PFSK-1 (cell line): ENCODE measurements at regions not wholly inside any gene's neighbourhood (a gene's known extent, or its start where the extent isn't known, plus 50 kb on each side); places are given as distances from the start of the nearest gene placed in this dataset.

Experiments used
- FOXP2 ChIP-seq: optimal IDR thresholded peaks from 2 replicates; pipeline ENCODE3; 2011; ENCODE audit warnings: borderline replicate concordance, control low read depth, inconsistent platforms; ENCODE audit not compliant: insufficient read depth; ENCODE audit errors: extremely low read length, extremely low read depth
- POLR2AphosphoS5 ChIP-seq: IDR thresholded peaks from 2 replicates; pipeline ENCODE4 v1.6.1; 2012; ENCODE audit warnings: low read depth, mild to moderate bottlenecking, control low read depth, low read length, moderate library complexity
- SIN3A ChIP-seq: IDR thresholded peaks from 2 replicates; pipeline ENCODE4 v1.6.1; 2012; ENCODE audit warnings: mild to moderate bottlenecking, low read length, moderate library complexity, borderline replicate concordance; ENCODE audit not compliant: insufficient read depth
- TAF1 ChIP-seq: IDR thresholded peaks from 2 replicates; pipeline ENCODE4 v1.6.1; 2012; ENCODE audit warnings: low read length, control low read depth, borderline replicate concordance; ENCODE audit not compliant: insufficient read depth
- TF ChIP-seq, protein P1 (sequence below), 2 experiments: IDR thresholded peaks; 2 replicates each; pipeline versions ENCODE4 v1.6.1 to v1.8.0; 2011 to 2012; ENCODE audit warnings: low read depth in 2 of 2, low read length in 2 of 2, control low read depth in 1 of 2, inconsistent platforms in 1 of 2, mild to moderate bottlenecking in 1 of 2, moderate library complexity in 1 of 2; ENCODE audit not compliant: insufficient read depth in 1 of 2

DNA sequence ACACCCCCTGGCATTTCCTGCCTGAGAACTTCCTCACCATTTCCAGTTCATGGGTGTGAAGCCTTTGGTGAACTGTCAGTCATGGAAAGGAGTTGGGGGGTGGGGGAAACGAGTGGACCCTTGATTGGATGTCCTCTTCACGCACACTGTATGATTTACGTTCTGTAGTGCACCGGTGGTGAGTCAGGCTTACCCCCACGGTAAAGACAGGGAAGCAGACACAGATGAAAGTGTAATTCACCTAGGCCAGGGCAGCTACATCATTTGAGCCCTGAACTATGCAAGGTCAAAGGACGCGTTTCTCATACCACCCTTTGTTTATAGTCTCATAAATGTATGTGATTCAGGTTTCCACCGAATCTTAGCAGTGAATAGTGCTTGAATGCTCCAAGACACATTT lies 628.3 kb upstream of the PFKP start:
- TF ChIP-seq TAF1, result no peak
- TF ChIP-seq POLR2AphosphoS5, result no peak

DNA sequence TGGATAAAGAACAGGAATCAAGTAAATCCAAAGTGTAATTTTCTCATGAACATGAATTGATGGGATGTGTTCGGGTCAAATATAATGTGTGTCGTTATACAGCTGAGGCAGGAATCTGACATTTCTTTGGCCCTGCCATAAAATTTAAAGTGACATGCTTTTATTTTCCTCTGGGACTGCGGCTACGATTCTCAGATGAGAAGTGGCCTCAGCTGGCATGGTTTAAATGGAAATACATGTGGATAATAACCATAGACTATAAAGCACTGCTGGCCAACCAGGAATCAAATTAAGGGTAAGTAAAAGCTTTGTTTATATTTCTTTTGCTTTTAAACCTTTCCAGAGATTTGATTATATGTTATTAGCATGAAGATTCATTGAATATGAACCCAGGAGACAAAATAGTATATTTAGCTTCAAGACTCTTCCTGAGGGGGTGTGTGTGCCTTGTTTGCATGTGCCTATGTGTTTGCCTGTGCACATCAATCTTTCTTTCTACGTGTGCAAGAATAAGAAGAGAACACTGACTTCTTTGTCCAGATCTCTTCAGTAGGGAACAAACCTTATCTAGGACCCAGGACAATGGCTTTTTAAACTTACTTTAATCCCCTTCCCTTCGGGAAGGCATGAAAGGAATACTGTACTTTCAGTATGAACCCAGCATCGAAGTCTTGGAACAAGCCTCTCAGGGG lies 629.0 kb upstream of the PFKP start:
- TF ChIP-seq FOXP2 (no peak), TAF1 (no peak), POLR2AphosphoS5 (no peak), SIN3A (no peak)
- TF ChIP-seq, protein P1, sequence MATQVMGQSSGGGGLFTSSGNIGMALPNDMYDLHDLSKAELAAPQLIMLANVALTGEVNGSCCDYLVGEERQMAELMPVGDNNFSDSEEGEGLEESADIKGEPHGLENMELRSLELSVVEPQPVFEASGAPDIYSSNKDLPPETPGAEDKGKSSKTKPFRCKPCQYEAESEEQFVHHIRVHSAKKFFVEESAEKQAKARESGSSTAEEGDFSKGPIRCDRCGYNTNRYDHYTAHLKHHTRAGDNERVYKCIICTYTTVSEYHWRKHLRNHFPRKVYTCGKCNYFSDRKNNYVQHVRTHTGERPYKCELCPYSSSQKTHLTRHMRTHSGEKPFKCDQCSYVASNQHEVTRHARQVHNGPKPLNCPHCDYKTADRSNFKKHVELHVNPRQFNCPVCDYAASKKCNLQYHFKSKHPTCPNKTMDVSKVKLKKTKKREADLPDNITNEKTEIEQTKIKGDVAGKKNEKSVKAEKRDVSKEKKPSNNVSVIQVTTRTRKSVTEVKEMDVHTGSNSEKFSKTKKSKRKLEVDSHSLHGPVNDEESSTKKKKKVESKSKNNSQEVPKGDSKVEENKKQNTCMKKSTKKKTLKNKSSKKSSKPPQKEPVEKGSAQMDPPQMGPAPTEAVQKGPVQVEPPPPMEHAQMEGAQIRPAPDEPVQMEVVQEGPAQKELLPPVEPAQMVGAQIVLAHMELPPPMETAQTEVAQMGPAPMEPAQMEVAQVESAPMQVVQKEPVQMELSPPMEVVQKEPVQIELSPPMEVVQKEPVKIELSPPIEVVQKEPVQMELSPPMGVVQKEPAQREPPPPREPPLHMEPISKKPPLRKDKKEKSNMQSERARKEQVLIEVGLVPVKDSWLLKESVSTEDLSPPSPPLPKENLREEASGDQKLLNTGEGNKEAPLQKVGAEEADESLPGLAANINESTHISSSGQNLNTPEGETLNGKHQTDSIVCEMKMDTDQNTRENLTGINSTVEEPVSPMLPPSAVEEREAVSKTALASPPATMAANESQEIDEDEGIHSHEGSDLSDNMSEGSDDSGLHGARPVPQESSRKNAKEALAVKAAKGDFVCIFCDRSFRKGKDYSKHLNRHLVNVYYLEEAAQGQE (IDR thresholded peaks at IDR 0.05; ENCODE audit: insufficient read depth in 1 of 2, low read depth in 2 of 2, low read length in 2 of 2), result no peak

DNA sequence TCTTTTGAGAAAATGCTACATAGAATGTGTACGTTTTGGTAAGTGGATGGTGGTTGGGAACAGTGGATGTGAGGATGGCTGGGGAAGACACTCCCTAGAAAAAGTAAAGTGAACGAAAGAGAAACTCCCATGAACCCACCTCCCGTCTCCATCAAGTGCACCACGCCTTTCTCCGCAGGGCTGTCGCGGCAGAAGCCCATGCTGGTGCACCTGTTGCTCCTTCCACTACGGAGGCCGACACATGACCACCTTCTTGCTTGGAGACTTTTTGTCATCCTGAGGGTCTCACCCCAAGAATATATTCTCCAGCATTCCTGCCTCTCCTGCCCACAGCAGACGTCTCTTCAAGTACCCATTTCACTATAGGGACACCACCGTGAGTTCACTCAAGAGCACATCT lies 630.4 kb upstream of the PFKP start:
- TF ChIP-seq POLR2AphosphoS5, result no peak
- no peak for TF ChIP-seq FOXP2
- no peak for TF ChIP-seq SIN3A
- TF ChIP-seq TAF1, result no peak
- TF ChIP-seq, protein P1 (IDR thresholded peaks at IDR 0.05; ENCODE audit: insufficient read depth in 1 of 2, low read depth in 2 of 2, low read length in 2 of 2), result no peak

DNA sequence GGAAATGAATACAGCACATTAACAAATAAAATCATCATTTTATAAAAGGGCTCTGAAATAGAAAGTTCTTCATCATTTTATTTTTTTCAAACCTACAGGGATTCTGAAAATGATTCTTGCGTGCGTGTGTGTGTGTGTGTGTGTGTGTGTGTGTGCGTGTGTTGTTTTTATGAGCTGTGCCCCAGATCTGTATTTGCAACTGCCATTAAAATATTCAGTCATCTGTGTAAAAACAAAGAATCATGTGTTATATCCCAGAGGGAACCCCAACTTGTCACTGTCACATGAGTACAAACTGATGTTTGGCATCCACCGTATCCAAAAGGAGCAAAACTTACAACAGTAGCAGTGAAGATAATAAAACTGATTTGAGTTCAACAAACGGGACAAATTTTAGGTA lies 635.4 kb upstream of the PFKP start:
- no peak for TF ChIP-seq POLR2AphosphoS5
- TF ChIP-seq, protein P1 (IDR thresholded peaks at IDR 0.05; ENCODE audit: insufficient read depth in 1 of 2, low read depth in 2 of 2, low read length in 2 of 2), result no peak
- TF ChIP-seq SIN3A, result no peak
- no peak for TF ChIP-seq TAF1
- TF ChIP-seq FOXP2, result no peak

DNA sequence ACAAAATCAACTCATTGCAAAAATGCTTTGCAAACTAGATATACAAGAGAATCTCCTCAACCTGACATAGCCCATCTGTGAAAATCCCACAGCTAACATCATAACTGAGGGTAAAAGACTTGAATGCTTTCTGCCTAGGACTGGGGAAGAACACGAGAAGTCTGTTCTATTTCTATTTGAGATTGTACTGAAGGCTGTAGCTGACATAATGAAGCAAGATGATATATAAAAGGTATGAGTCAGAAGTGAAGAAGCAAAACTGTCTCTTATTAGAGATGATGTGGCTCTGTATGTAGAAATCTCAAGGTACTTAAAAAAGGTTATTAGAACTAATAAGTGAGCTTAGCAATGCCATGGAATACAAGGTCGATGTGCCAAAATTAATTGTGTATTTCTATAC lies 639.9 kb upstream of the PFKP start:
- TF ChIP-seq POLR2AphosphoS5 (no peak), SIN3A (no peak), FOXP2 (no peak), TAF1 (no peak)
- TF ChIP-seq, protein P1 (IDR thresholded peaks at IDR 0.05; ENCODE audit: insufficient read depth in 1 of 2, low read depth in 2 of 2, low read length in 2 of 2), result no peak
